Smooth muscle cell (in vitro differentiated cells): ENCODE measurements at regions not wholly inside any gene's neighbourhood (a gene's known extent, or its start where the extent isn't known, plus 50 kb on each side); places are given as distances from the start of the nearest gene placed in this dataset.
A peak's percentile ranks its signal among the peaks of the same experiment; 100 is the strongest.

Source experiments
- DNase-seq: peaks from one replicate; lab custom pipeline; 2025; ENCODE audit not compliant: unreplicated experiment; lab: John Stamatoyannopoulos, UW
- H2AFZ ChIP-seq: fragments of 200-600 bp; sonication (generic); 2 replicates; pipeline ENCODE4 v1.6.0; 2016; ENCODE audit warnings: antibody characterized with exemption, low read depth, mild to moderate bottlenecking
- H3F3A ChIP-seq: fragments of 200-600 bp; sonication (generic); 2 replicates; pipeline ENCODE4 v1.6.0; 2017; ENCODE audit warnings: antibody characterized with exemption, low read depth
- H3K27ac ChIP-seq: fragments of 200-600 bp; sonication (generic); 2 replicates; pipeline ENCODE4 v1.5.1; 2016; ENCODE audit warnings: low read depth, mild to moderate bottlenecking
- H3K27me3 ChIP-seq: fragments of 200-600 bp; sonication (generic); 2 replicates; pipeline ENCODE4 v1.6.1; 2016; ENCODE audit warnings: low read depth, mild to moderate bottlenecking
- H3K36me3 ChIP-seq: fragments of 200-600 bp; sonication (generic); 2 replicates; pipeline ENCODE4 v1.5.1; 2016; ENCODE audit warnings: low read depth
- H3K4me1 ChIP-seq: fragments of 200-600 bp; sonication (generic); 2 replicates; pipeline ENCODE4 v1.5.1; 2016; ENCODE audit warnings: low read depth
- H3K4me2 ChIP-seq: fragments of 200-600 bp; sonication (generic); 2 replicates; pipeline ENCODE4 v1.6.0; 2016; ENCODE audit warnings: mild to moderate bottlenecking
- H3K4me3 ChIP-seq: fragments of 200-600 bp; sonication (generic); 2 replicates; pipeline ENCODE4 v1.5.1; 2016; ENCODE audit warnings: mild to moderate bottlenecking
- H3K79me2 ChIP-seq: fragments of 200-600 bp; sonication (generic); 2 replicates; pipeline ENCODE4 v1.6.0; 2016; ENCODE audit warnings: low read depth, mild to moderate bottlenecking
- H3K9ac ChIP-seq: fragments of 200-600 bp; sonication (generic); 2 replicates; pipeline ENCODE4 v1.6.0; 2016; ENCODE audit warnings: low read depth
- H3K9me3 ChIP-seq: fragments of 200-600 bp; sonication (generic); replicated peaks from 2 replicates; pipeline ENCODE4 v1.5.1; 2016; ENCODE audit warnings: low read depth
- H4K20me1 ChIP-seq: fragments of 200-600 bp; sonication (generic); 2 replicates; pipeline ENCODE4 v1.6.0; 2016; ENCODE audit warnings: low read depth
- CTCF ChIP-seq: fragments of 200-600 bp; sonication (generic); IDR thresholded peaks from 2 replicates; pipeline ENCODE4 v1.5.1; 2017; ENCODE audit warnings: borderline replicate concordance, mild to moderate bottlenecking, antibody characterized with exemption; ENCODE audit not compliant: insufficient read depth, poor library complexity, severe bottlenecking
- WGBS: methylation state at CpG from one replicate; pipeline ENCODE4 v1.1.7; 2016; ENCODE audit warnings: low lambda C conversion rate; 5-methylcytosine and 5-hydroxymethylcytosine counted together

- peaks cover 22% of the 10 kb centered on the region for H3F3A ChIP-seq
- no peaks in the 10 kb centered on the region for H3K9me3 ChIP-seq
- no peak overlapping the region for H2AFZ ChIP-seq
- no peak for TF ChIP-seq CTCF
- H3K4me3 ChIP-seq: no peak overlapping the region
- 87% methylated on average over 1 of the region's 1 CpG for WGBS
- no peak for DNase-seq
- no peaks in the 10 kb centered on the region for H3K79me2 ChIP-seq
- H3K36me3 ChIP-seq: no peaks in the 10 kb centered on the region
- peaks cover 6% of the 10 kb centered on the region for H3K4me1 ChIP-seq
- H3K27ac ChIP-seq: no peak overlapping the region
- no peak overlapping the region for H3K9ac ChIP-seq
- H3K27me3 ChIP-seq: no peaks in the 10 kb centered on the region
- peaks cover 39% of the 10 kb centered on the region for H4K20me1 ChIP-seq
- no peak overlapping the region for H3K4me2 ChIP-seq
Measured at GRCh38 chr3:110821586-110821985, 250.0 kb upstream of the NECTIN3 start.

GRCh38 chr3:110822971-110823370 lies 248.6 kb upstream of the NECTIN3 start:
- no peak for DNase-seq
- Histone ChIP-seq H3F3A (peaks cover 26% of the 10 kb centered on the region), H3K79me2 (no peaks in the 10 kb centered on the region), H3K27me3 (no peaks in the 10 kb centered on the region), H3K27ac (peak overlapping the region; percentile 8), H4K20me1 (peaks cover 39% of the 10 kb centered on the region), H3K4me2 (no peak overlapping the region), H3K9ac (no peak overlapping the region), H3K4me3 (no peak overlapping the region), H2AFZ (no peak overlapping the region), H3K9me3 (no peaks in the 10 kb centered on the region), H3K36me3 (no peaks in the 10 kb centered on the region), H3K4me1 (no peaks in the 10 kb centered on the region)
- TF ChIP-seq CTCF: no peak
- 85% methylated on average over 2 of the region's 2 CpGs for WGBS

GRCh38 chr3:110846971-110847370 lies 224.6 kb upstream of the NECTIN3 start:
- Histone ChIP-seq H4K20me1 (peaks cover 88% of the 10 kb centered on the region), H3K9ac (no peak overlapping the region), H3K36me3 (peaks cover 3% of the 10 kb centered on the region), H3K27ac (no peak overlapping the region), H3F3A (peaks cover 21% of the 10 kb centered on the region), H3K4me3 (no peak overlapping the region), H3K9me3 (no peaks in the 10 kb centered on the region), H3K27me3 (no peaks in the 10 kb centered on the region), H2AFZ (no peak overlapping the region), H3K4me2 (no peak overlapping the region), H3K4me1 (no peaks in the 10 kb centered on the region), H3K79me2 (peaks cover 2% of the 10 kb centered on the region)
- TF ChIP-seq CTCF: no peak
- WGBS: 61% methylated on average over 3 of the region's 3 CpGs
- no peak for DNase-seq

GRCh38 chr3:110849064-110849463 lies 222.6 kb upstream of the NECTIN3 start:
- Histone ChIP-seq H2AFZ (no peak overlapping the region), H3K4me3 (no peak overlapping the region), H3K36me3 (peaks cover 6% of the 10 kb centered on the region), H3K9me3 (no peaks in the 10 kb centered on the region), H3K4me1 (no peaks in the 10 kb centered on the region), H4K20me1 (peaks cover 93% of the 10 kb centered on the region), H3K27me3 (no peaks in the 10 kb centered on the region), H3F3A (peaks cover 18% of the 10 kb centered on the region), H3K4me2 (no peak overlapping the region), H3K27ac (no peak overlapping the region), H3K79me2 (no peaks in the 10 kb centered on the region), H3K9ac (no peak overlapping the region)
- TF ChIP-seq CTCF: no peak
- 95% methylated on average over 2 of the region's 2 CpGs for WGBS
- no peak for DNase-seq
